GM13977 (cell line): ENCODE measurements at regions not wholly inside any gene's neighbourhood (a gene's known extent, or its start where the extent isn't known, plus 50 kb on each side); places are given as distances from the start of the nearest gene placed in this dataset.

Source experiments
- DNase-seq: peaks from one replicate; pipeline ENCODE4 v3.0.0; 2012; ENCODE audit warnings: low spot score
- in situ Hi-C: fragments of 300-500 bp; cut with MboI; formaldehyde crosslinking; loops from one replicate; pipeline ENCODE4 v1.12.0; 2022; ENCODE audit warnings: low sequenced_read_pairs, low pct_unique_long_range_greater_than_20kb, mixed read lengths, inconsistent platforms; ENCODE audit not compliant: unreplicated experiment
- TF ChIP-seq, protein P1 (sequence below): IDR thresholded peaks from 2 replicates; pipeline ENCODE4 v1.5.1; 2012; ENCODE audit warnings: mild to moderate bottlenecking, control low read depth; ENCODE audit not compliant: insufficient read depth; ENCODE audit errors: extremely low read depth, missing control alignments

DNA sequence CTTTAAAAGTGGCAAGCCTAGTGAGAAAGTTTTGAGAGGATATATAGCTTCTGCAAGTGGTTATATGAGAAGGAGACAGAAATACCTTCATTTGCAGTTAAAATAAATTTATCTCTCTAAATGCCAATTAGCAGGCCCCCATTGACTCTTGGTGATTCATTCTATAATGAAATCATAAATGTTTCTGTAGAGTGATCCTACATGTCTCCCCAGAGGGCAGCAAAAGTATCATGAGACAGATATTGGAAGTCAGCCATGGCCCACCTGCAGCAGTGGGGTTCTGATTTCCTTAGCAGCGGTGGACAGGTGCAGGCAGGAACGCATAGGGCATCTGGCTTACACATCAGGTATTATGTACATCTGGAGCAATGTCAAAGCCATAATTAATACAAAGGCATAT lies 385.4 kb upstream of the SLC10A2 start:
- TF ChIP-seq, protein P1, sequence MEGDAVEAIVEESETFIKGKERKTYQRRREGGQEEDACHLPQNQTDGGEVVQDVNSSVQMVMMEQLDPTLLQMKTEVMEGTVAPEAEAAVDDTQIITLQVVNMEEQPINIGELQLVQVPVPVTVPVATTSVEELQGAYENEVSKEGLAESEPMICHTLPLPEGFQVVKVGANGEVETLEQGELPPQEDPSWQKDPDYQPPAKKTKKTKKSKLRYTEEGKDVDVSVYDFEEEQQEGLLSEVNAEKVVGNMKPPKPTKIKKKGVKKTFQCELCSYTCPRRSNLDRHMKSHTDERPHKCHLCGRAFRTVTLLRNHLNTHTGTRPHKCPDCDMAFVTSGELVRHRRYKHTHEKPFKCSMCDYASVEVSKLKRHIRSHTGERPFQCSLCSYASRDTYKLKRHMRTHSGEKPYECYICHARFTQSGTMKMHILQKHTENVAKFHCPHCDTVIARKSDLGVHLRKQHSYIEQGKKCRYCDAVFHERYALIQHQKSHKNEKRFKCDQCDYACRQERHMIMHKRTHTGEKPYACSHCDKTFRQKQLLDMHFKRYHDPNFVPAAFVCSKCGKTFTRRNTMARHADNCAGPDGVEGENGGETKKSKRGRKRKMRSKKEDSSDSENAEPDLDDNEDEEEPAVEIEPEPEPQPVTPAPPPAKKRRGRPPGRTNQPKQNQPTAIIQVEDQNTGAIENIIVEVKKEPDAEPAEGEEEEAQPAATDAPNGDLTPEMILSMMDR: no peak
- DNase-seq: no peak
- in situ Hi-C loops: no loop called here

DNA sequence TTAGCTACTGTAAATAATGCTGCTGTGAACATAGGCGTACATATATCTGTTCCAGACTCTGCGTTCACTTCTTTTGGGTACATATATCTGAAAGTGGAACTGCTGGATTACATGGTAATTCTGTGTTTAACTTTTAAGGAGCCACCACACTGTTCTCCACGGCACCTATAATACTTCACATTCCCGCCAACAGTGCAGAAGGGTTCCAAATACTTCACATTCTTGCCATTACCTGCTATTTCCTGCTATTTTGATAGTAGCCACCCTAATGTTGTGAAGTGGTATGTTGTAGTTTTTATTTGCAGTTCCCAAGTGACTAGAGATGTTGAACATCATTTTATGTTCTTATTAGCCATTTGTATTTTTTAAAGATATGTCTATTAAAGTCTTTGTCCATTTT lies 377.4 kb upstream of the SLC10A2 start:
- no peak for DNase-seq
- TF ChIP-seq, protein P1: no peak
- in situ Hi-C loops: no loop called here

DNA sequence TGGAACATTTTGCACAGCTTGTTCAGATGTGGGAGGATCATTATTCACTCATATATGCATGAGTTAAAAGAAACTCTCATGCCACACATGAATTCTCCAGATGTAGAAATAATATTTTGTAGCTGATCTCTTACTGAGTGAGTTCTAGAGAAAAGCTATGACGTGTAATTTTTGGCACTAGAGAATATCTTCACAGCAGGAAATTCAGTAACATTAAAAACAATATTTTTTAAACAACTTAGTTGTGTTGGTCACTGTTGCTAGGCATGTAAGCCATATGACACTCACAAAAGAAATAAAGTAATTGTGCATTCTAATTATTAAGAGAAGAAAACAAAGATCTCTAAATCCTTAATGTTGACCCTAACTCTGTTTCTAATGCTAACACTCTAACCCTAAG lies 371.4 kb upstream of the SLC10A2 start:
- in situ Hi-C loops: no loop called here
- TF ChIP-seq, protein P1: no peak
- DNase-seq: no peak

DNA sequence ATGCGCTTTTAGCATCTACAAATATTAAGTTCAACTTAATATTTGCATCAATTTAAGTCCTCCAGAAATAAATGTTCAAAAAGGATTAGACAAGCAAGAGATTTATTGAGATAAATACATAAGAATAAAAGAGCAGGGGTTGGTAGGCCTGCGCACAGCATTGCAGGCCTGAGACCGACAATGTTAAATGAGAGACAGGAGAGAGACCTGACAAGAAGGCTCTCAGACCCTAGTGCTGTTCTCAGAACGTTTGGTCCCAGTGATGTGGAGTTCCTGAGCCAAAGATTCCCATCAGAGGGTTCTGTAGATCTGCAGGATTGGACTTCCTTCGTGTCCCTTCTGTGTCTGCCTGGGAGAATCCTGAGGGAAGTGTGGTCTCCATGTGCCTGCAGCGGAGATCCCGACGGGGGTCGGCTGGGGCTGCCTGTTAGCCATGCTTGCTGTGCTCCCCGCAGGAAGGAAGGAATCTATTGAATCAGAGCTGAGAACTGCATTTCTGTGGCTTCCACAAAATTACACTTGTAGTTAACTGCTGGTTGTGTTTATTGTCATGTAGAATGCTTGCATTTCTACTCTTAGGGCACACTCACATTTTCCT lies 369.9 kb upstream of the SLC10A2 start:
- in situ Hi-C loops: no loop called here
- no peak for DNase-seq
- TF ChIP-seq, protein P1: no peak

DNA sequence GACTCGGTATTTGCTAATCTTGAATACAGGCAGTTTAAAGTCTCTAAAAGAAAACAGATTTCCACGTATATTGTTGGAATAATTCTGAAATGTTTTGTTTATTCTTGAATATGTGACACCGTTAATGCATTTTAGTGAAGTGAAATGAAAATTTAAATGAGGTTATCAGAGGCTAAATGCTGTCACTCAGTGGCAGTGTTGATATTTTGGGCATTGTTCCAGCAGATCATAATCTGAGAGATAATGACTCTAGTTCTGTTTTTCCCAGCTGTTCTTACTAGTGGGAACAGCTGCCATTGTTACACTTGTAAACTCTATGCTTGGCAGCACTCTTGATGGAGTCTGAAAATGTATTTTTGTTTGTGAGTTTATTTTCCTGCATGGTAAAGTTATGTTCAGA lies 365.6 kb upstream of the SLC10A2 start:
- in situ Hi-C loops: no loop called here
- TF ChIP-seq, protein P1: no peak
- no peak for DNase-seq

DNA sequence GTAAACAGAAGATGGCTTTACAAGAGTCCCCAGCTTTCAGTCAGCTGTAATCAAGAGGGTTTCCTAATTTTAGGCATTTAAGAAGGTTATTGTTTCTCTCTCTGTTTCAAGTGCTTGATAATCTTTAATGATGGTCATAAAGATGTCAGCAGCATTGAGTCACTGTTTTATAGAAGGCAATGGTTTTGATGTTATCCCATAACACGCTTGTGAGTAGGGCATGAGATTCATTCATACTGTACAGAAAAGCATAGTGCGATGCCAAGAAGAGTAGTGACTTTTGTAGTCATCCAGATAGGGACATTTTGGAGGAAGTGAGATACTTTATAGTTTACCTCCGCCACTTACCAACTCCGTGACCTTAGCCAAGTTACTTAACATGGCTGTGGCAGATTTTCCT lies 364.2 kb upstream of the SLC10A2 start:
- in situ Hi-C loops: no loop called here
- no peak for DNase-seq
- TF ChIP-seq, protein P1: no peak

DNA sequence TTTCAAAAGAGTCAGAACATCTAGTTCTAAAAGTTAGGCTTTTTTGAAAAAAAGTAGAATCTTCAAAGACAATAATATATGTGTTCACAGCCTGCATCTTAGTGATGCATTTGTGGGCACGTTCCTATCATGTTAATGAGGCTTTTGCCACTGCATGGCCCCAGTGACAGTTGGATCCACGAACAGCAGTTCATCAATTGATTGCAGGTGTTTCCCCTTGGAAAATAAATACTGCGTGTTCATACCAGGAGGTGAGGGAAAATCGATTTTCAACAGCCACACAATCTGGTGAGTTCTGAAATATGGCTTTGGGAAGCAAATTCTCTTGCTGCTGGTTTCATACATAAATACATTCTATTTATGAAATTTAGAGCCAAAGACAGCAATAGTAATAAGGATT lies 343.8 kb upstream of the SLC10A2 start:
- TF ChIP-seq, protein P1: no peak
- DNase-seq: no peak
- in situ Hi-C loops: no loop called here
